Spleen (tissue), 11 donors: ENCODE measurements at regions not wholly inside any gene's neighbourhood (a gene's known extent, or its start where the extent isn't known, plus 50 kb on each side); places are given as distances from the start of the nearest gene placed in this dataset.
"Not testable (repeated sequence)": the region's sequence is repeated elsewhere in the genome, so short reads cannot be mapped to it uniquely, and the experiment has no call there.

ENCODE experiments used
- DNase-seq: peaks from one replicate; pipeline ENCODE4 v3.0.0-alpha.2; 2020
- H3K27ac ChIP-seq, 8 donors: fragments of 200-600 bp; sonication (generic) in 7 of 8; 1 replicate in 4 of 8; 2 replicates in 4 of 8; pipeline versions ENCODE4 v1.5.0 to v1.8.0; 2016 to 2021; ENCODE audit warnings: inconsistent platforms in 4 of 8, mild to moderate bottlenecking in 4 of 8, moderate library complexity in 1 of 8
- H3K27me3 ChIP-seq, 7 donors: fragments of 200-600 bp; sonication (generic) in 6 of 7; replicated peaks in 1 of 7; 1 replicate in 4 of 7; 2 replicates in 3 of 7; pipeline versions ENCODE4 v1.5.0 to v1.8.0; 2016 to 2021; ENCODE audit warnings: inconsistent platforms in 3 of 7, mild to moderate bottlenecking in 1 of 7
- H3K36me3 ChIP-seq, 6 donors: fragments of 200-600 bp; sonication (generic) in 5 of 6; 1 replicate in 4 of 6; 2 replicates in 2 of 6; pipeline versions ENCODE4 v1.5.0 to v1.8.0; 2016 to 2021; ENCODE audit warnings: inconsistent platforms in 2 of 6
- H3K4me1 ChIP-seq, 6 donors: fragments of 200-600 bp; sonication (generic) in 5 of 6; 1 replicate in 3 of 6; 2 replicates in 3 of 6; pipeline versions ENCODE4 v1.5.0 to v1.8.0; 2016 to 2021; ENCODE audit warnings: inconsistent platforms in 3 of 6
- H3K4me3 ChIP-seq, 8 donors: fragments of 200-600 bp; sonication (generic) in 7 of 8; 1 replicate in 4 of 8; 2 replicates in 4 of 8; pipeline versions ENCODE4 v1.5.0 to v1.8.0; 2016 to 2021; ENCODE audit warnings: inconsistent platforms in 4 of 8, mild to moderate bottlenecking in 4 of 8, moderate library complexity in 2 of 8
- H3K9me3 ChIP-seq, 8 donors: fragments of 200-600 bp; sonication (generic) in 7 of 8; 1 replicate in 4 of 8; 2 replicates in 4 of 8; pipeline versions ENCODE4 v1.5.0 to v1.8.0; 2016 to 2021; ENCODE audit warnings: inconsistent platforms in 4 of 8
- CTCF ChIP-seq, 11 experiments: fragments of 200-600 bp in 7 of 11; fragments of 450-650 bp in 4 of 11; sonication (generic) in 4 of 11; IDR thresholded peaks in 8 of 11; conservative IDR thresholded peaks in 3 of 11; 1 replicate in 7 of 11; 2 replicates in 4 of 11; pipeline versions ENCODE4 v1.4.0 to v1.8.0; 2016 to 2021; ENCODE audit warnings: antibody characterized with exemption in 11 of 11, inconsistent platforms in 4 of 11, mild to moderate bottlenecking in 1 of 11
- POLR2A ChIP-seq, 3 donors: fragments of 450-650 bp; IDR thresholded peaks; one replicate each; pipeline ENCODE4 v1.5.1; 2017; ENCODE audit warnings: antibody characterized with exemption in 3 of 3, mild to moderate bottlenecking in 1 of 3
- POLR2AphosphoS5 ChIP-seq, 3 donors: sonication (generic); formaldehyde crosslinking; IDR thresholded peaks; one replicate each; pipeline ENCODE4 v1.5.1; 2017; ENCODE audit warnings: antibody characterized with exemption in 3 of 3
- WGBS, 5 donors: extraction: QIAGEN DNeasy Blood & Tissue Kit in 3 of 5; methylation state at CpG; one replicate each; pipeline versions ENCODE4 v1.1.5 to v1.1.7; 2013 to 2018; 5-methylcytosine and 5-hydroxymethylcytosine counted together
- intact Hi-C: fragments of 100-400 bp; cut with DNase I; formaldehyde crosslinking; loops from one replicate; pipeline ENCODE4 v1.15.0; 2023; ENCODE audit warnings: low total_unique reads
- donor health status: healthy with polysubstance abuse.
- donor health status: DM: no; HTN: no; CAD: no; lungs with moderate emphysema.
- donor health status: DM: no; HTN: no; CAD: no.
- donor health status: Bipolar disorder and iron deficiency.
- donor health status: healthy.
- donor health status: DM: no; HTN: no; CAD: no.
- donor health status: DM: yes; HTN: yes; CAD: no.

GRCh38 chr20:47927385-47927851 lies 142.1 kb upstream of the SULF2 start:
- no peaks in the 10 kb centered on the region for H3K9me3 ChIP-seq
- DNase-seq = no peak
- intact Hi-C loops = no loop called here
- no peak for TF ChIP-seq POLR2A (IDR thresholded peaks at IDR 0.05)
- TF ChIP-seq CTCF (IDR thresholded peaks at IDR 0.05 in 8 of 11, conservative IDR thresholded peaks at IDR 0.05 in 3 of 11) = no peak
- TF ChIP-seq POLR2AphosphoS5 (IDR thresholded peaks at IDR 0.05) = no peak
- H3K4me1 ChIP-seq = no peaks in the 10 kb centered on the region
- peaks cover 0 to 24% (median 0%) of the 10 kb centered on the region in 7 donors for H3K27me3 ChIP-seq
- H3K27ac ChIP-seq = no peak overlapping the region
- WGBS, 5 donors = 90 to 98% (median 94%) methylated on average over 5 of the region's 5 CpGs
- H3K36me3 ChIP-seq = no peaks in the 10 kb centered on the region
- H3K4me3 ChIP-seq = no peak overlapping the region

GRCh38 chr20:47926731-47927130 lies 141.4 kb upstream of the SULF2 start:
- intact Hi-C loops = no loop called here
- peaks cover 0 to 30% (median 0%) of the 10 kb centered on the region in 7 donors for H3K27me3 ChIP-seq
- no peaks in the 10 kb centered on the region for H3K36me3 ChIP-seq
- no peaks in the 10 kb centered on the region for H3K4me1 ChIP-seq
- 78 to 87% (median 84%) methylated on average over 4 of the region's 4 CpGs for WGBS, 5 donors
- no peak overlapping the region for H3K4me3 ChIP-seq
- no peaks in the 10 kb centered on the region for H3K9me3 ChIP-seq
- DNase-seq = no peak
- TF ChIP-seq POLR2A (IDR thresholded peaks at IDR 0.05) (no peak), CTCF (IDR thresholded peaks at IDR 0.05 in 8 of 11, conservative IDR thresholded peaks at IDR 0.05 in 3 of 11) (no peak), POLR2AphosphoS5 (IDR thresholded peaks at IDR 0.05) (no peak)
- no peak overlapping the region for H3K27ac ChIP-seq

GRCh38 chr20:47925593-47925992 lies 140.3 kb upstream of the SULF2 start:
- WGBS, 5 donors = 69 to 90% (median 79%) methylated on average over 3 of the region's 3 CpGs
- Histone ChIP-seq H3K27me3 (peaks cover 0 to 42% (median 0%) of the 10 kb centered on the region in 7 donors), H3K36me3 (no peaks in the 10 kb centered on the region), H3K4me3 (no peak overlapping the region), H3K4me1 (no peaks in the 10 kb centered on the region), H3K9me3 (no peaks in the 10 kb centered on the region), H3K27ac (no peak overlapping the region)
- intact Hi-C loops = no loop called here
- no peak for DNase-seq
- TF ChIP-seq POLR2A (IDR thresholded peaks at IDR 0.05) = no peak
- no peak for TF ChIP-seq POLR2AphosphoS5 (IDR thresholded peaks at IDR 0.05)
- TF ChIP-seq CTCF (IDR thresholded peaks at IDR 0.05 in 8 of 11, conservative IDR thresholded peaks at IDR 0.05 in 3 of 11) = no peak

- Histone ChIP-seq H3K9me3 (peaks cover 0 to 20% (median 13%) of the 10 kb centered on the region in 8 donors), H3K4me3 (no peak overlapping the region), H3K4me1 (no peaks in the 10 kb centered on the region), H3K27ac (no peak overlapping the region), H3K27me3 (peaks cover 0 to 57% (median 0%) of the 10 kb centered on the region in 7 donors), H3K36me3 (no peaks in the 10 kb centered on the region)
- intact Hi-C loops = no loop called here
- DNase-seq = no peak
- TF ChIP-seq POLR2A (IDR thresholded peaks at IDR 0.05) (no peak), CTCF (IDR thresholded peaks at IDR 0.05 in 8 of 11, conservative IDR thresholded peaks at IDR 0.05 in 3 of 11) (no peak), POLR2AphosphoS5 (IDR thresholded peaks at IDR 0.05) (no peak)
- WGBS, 5 donors = 7 to 17% (median 10%) methylated on average over 4 of the region's 4 CpGs
Measured at GRCh38 chr20:47922269-47922668, 137.0 kb upstream of the SULF2 start.

- H3K4me1 ChIP-seq, DNase-seq, H3K36me3 ChIP-seq, H3K4me3 ChIP-seq, H3K27ac ChIP-seq, intact Hi-C loops: not testable (repeated sequence)
- peaks cover 0 to 25% (median 17%) of the 10 kb centered on the region in 8 donors for H3K9me3 ChIP-seq
- 53 to 74% (median 56%) methylated on average over 7 to 9 of the region's 9 CpGs for WGBS, 5 donors
- peaks cover 0 to 57% (median 0%) of the 10 kb centered on the region in 7 donors for H3K27me3 ChIP-seq
Measured at GRCh38 chr20:47921829-47922228, 136.5 kb upstream of the SULF2 start.
